RPMI7951 (cell line): ENCODE measurements at regions not wholly inside any gene's neighbourhood (a gene's known extent, or its start where the extent isn't known, plus 50 kb on each side); places are given as distances from the start of the nearest gene placed in this dataset.
"Not testable (repeated sequence)": the region's sequence is repeated elsewhere in the genome, so short reads cannot be mapped to it uniquely, and the experiment has no call there.

Source experiments
- DNase-seq: peaks from one replicate; pipeline ENCODE4 v3.0.0-alpha.2; 2012; ENCODE audit warnings: low read depth

GRCh38 chr19:28744014-28744413, 468.9 kb downstream of the UQCRFS1 start:
- DNase-seq = no peak

GRCh38 chr19:28737021-28737895, 475.7 kb downstream of the UQCRFS1 start:
- DNase-seq = peak; percentile 54

- DNase-seq = no peak
Measured at GRCh38 chr19:28736528-28736927, 476.4 kb downstream of the UQCRFS1 start.

GRCh38 chr19:28731577-28731976, 481.4 kb downstream of the UQCRFS1 start:
- no peak for DNase-seq

GRCh38 chr19:28730791-28731512, 482.0 kb downstream of the UQCRFS1 start:
- DNase-seq = no peak

GRCh38 chr19:28727480-28728159, 485.3 kb downstream of the UQCRFS1 start:
- DNase-seq = no peak

GRCh38 chr19:28726533-28727479, 486.1 kb downstream of the UQCRFS1 start:
- no peak for DNase-seq

GRCh38 chr19:28718909-28719308, 494.0 kb downstream of the UQCRFS1 start:
- no peak for DNase-seq

- DNase-seq = peak; percentile 25
Measured at GRCh38 chr19:28715157-28715556, 497.8 kb downstream of the UQCRFS1 start.

GRCh38 chr19:28711411-28711810, 501.5 kb downstream of the UQCRFS1 start:
- no peak for DNase-seq

GRCh38 chr19:28710278-28710677, 502.7 kb downstream of the UQCRFS1 start:
- peak; percentile 65 for DNase-seq

GRCh38 chr19:28706693-28707092, 506.3 kb downstream of the UQCRFS1 start:
- no peak for DNase-seq

- peak; percentile 76 for DNase-seq
Measured at GRCh38 chr19:28705008-28705407, 507.9 kb downstream of the UQCRFS1 start.

GRCh38 chr19:28703400-28703956, 509.5 kb downstream of the UQCRFS1 start:
- DNase-seq = no peak

GRCh38 chr19:28701491-28701890, 511.5 kb downstream of the UQCRFS1 start:
- DNase-seq = no peak

- no peak for DNase-seq
Measured at GRCh38 chr19:28700176-28700575, 512.8 kb downstream of the UQCRFS1 start.

- DNase-seq = no peak
Measured at GRCh38 chr19:28697308-28697707, 515.6 kb downstream of the UQCRFS1 start.

GRCh38 chr19:28694812-28695211, 518.1 kb downstream of the UQCRFS1 start:
- peak; percentile 63 for DNase-seq

- no peak for DNase-seq
Measured at GRCh38 chr19:28691683-28692082, 521.3 kb downstream of the UQCRFS1 start.

GRCh38 chr19:28689464-28689863, 523.5 kb downstream of the UQCRFS1 start:
- not testable (repeated sequence) for DNase-seq

GRCh38 chr19:28687296-28687695, 525.7 kb downstream of the UQCRFS1 start:
- DNase-seq = no peak
